HG03378 (cell line): ENCODE measurements at regions not wholly inside any gene's neighbourhood (a gene's known extent, or its start where the extent isn't known, plus 50 kb on each side); places are given as distances from the start of the nearest gene placed in this dataset.
"Not testable (repeated sequence)": the region's sequence is repeated elsewhere in the genome, so short reads cannot be mapped to it uniquely, and the experiment has no call there.

Experiments
- ATAC-seq: cut with Tn5 transposase; IDR thresholded peaks from one replicate; pipeline ENCODE4 v1.9.1; 2021; ENCODE audit warnings: mild to moderate bottlenecking, moderate library complexity; ENCODE audit not compliant: unreplicated experiment

DNA sequence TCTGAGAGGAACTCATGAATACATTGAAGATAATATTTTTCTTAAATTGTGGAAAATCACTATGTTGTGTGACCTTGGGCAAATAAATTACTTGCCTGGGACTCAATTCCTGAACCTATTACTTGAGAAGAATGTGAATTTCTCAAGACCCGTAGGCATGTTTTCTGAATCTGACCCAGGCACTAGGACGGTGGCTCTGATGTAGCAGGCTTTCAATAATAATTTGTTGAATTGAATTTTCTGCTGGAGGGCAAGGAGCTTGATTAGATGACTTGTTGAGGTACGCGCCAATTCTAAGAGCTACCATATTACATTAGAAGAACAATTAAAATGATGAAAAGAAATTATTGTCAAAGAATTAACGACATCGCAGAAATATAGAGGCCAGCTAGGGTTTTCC is 150.2 kb upstream of the LRRC3B start:
- ATAC-seq, result no peak

DNA sequence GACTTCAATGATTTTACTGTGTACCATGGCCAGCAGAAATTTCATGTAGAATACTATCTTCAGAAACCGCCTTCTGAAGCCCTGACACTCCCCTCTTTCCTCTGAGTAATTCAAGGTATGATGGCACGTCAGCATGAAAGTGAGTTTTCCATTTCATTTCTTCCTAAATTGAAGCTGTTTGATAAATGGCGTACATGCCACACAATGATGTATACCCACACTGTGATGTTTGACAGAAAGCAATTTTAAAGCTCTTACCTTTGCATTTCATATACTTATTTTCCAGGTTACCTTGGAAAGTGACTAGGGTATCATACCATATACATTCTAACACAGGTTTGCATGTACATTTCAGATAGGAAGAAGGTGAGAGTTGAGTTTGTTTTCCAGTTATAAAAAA is 147.9 kb upstream of the LRRC3B start:
- no peak for ATAC-seq

DNA sequence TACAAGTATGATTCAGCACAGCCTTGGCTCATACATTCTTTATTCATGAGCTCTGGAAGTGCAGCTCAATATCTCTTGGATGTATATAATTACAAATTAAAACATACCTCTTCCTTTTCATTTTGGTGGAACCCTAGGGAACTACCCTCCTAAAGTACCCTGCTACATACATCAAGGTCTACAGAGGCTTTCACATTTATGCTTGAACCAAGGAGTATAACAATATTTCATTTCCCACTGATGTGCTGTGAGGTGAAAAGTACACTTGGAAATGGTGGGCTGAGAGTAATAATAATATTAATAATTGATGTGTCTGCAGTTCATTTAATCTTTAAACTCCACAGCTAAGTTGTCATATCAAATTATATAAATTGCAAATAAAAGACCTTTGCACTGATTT is 142.2 kb upstream of the LRRC3B start:
- no peak for ATAC-seq

DNA sequence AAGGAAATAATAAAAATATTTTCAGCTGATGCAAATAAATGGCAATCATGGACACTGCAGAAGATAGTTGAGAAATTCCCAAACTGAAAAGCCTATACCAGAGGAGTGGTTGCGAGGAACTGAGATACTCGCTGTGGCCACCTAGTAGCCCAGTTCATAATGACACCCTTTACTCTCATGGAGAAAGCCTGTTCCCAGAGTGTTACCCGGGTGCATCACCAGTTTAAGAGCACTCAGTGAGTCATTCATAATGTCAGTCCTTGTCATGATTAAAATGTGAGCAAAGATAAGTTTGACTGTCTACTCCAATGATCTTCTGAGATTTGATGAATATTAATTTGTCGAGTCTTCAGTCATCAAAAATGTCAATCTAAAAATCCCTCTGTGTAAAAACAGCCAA is 138.4 kb upstream of the LRRC3B start:
- no peak for ATAC-seq

DNA sequence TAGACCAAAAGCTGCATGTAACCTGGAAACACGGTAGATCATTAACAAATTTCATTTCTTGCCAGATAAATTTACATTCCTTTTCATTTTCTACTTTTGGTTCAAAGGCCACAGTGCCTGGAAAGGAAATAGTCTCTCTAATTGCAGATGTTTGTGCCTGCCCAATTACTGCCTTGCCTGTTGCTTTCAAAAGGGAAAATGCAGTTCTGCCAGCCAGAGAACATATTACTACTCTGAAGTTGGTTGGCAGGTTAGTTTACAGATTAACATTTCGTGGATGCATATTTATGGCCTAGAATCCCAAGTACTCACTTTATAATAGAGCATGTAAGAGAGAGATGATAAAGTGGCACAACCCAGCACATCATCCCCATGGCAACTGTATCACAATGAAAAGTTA is 124.3 kb upstream of the LRRC3B start:
- no peak for ATAC-seq

DNA sequence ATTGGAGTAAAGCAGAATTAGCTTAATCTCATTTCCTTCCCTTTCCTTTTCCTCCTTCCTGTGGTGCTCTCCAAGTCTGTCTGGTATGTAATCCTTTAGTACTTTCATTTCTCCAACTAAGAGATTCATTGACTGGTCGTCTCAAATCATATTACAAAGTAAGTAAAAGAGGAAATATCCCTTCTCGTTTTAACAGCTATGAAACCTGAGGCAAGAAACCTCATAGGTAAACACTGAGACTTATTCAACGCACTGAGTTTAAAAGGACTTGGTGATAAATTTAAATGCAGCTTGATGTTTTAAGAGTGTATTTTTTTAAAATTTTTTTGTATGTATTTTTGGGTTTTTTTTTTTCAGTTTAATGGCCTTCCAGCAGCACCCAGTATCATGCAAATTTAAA is 117.2 kb upstream of the LRRC3B start:
- ATAC-seq, result no peak

DNA sequence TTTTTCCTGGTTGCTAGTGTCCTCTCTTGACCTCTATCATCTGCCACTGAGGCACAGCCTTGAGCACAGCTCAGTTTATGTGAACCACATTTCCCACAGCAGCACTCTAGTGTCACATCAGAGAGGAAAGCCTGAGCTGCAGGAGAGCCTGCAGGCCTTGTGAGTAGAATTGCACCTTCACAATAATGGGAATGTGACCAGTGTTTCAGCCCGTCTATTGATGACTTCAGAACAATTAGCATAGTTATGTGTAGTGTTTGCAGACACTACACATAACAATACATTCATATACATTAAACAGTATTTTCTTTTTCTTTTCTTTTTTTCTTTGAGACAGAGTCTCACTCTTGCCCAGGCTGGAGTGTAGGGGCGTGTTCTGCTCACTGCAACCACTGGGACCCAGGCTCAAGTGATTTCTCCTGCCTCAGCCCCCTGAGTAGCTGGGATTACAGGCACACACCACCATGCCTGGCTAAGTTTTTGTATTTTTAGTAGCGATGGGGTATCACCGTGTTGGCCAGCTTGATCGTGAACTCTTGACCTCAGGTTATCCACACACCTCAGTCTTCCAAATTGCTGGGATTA is 108.0 kb upstream of the LRRC3B start:
- ATAC-seq, result not testable (repeated sequence)

DNA sequence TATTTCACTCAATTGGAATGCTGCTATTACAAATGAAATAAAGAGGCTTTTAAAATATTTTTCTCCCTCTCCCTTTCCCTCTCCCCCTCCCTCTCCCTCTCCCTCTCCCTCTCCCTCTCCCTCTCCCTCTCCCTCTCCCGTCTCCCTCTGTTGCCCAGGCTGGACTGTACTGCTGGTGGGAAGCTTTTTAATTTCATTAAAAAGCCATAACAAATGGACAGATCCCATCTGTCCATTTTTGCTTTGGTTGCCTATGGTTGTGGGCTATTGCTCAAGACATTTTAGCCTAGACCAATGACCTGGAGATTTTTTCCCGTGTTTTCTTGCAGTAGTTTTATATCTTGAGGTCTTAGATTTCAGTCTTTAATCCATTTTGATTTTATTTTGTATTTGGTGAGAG is 107.2 kb upstream of the LRRC3B start:
- no peak for ATAC-seq

DNA sequence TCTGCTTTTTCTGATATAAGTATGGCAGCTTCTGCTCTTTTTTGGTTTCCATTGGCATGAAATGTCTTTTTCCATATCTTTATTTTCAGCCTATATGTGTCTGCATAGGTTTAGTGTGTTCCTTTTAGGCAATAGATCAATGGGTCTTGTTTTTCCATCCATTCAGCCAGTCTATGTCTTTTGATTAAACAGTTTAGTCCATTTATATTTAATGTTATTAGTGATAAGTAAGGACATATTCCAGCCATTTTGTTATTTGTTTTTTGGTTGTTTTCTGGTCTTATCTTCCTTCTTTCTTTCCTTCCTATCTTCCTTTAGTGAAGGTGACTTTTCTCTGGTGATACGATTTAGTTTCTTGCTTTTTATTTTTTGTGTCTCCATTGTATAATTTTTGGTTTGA is 101.3 kb upstream of the LRRC3B start:
- ATAC-seq, result no peak

DNA sequence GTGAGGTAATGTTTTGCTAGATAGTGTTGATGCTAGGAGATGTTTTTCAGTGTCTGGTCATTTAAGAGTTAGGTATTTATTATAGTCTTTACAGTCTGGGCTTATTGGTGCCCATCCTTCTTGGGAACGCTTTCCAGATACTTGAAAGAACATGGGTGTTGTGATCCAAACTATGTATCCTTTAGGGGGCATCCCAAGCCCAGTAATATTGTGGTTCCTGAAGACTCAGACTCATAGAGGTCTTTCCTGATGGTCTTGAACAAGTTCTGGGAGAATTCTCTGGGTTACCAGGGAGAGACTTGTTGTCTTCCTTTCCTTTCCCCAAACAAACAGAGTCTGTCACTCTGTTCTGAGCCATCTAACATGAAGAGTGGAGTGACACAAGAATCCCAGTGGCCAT is 99.7 kb upstream of the LRRC3B start:
- no peak for ATAC-seq

DNA sequence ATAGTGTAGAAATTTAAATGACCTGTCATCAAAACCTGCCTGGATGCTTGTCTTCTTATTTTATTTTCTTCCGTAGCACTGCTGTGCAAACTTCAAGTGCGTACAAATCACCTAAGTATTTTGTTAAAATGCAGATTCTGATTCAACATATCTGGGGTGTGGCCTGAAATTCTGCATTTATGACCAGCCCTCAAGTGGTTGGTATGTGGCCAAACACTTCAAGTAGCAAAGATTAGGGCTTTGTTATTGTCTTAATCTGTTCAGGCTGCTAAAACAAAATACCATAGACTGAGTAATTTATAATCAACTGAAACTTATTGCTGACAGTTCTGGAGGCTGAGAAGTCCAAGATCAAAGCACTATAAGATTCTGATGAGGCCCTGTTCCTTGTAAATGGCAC is 97.6 kb upstream of the LRRC3B start:
- no peak for ATAC-seq

DNA sequence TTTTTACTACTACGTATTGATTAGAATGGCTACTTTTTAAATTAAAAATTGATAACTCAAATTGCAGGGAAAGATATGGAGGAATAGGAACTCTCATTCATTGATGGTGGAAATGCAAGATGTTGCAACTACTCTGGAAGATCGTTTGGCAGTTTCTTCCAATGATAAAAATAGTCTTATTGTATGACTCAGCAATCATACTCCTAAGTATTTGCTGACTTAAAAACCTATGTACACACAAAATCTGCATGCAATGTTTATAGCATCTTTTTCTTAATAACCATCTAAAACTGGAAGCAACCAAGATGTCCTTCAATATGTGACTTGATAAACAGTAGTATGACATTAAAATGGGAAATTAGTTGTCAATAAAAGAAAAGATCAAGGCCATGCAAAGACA is 87.4 kb upstream of the LRRC3B start:
- no peak for ATAC-seq

DNA sequence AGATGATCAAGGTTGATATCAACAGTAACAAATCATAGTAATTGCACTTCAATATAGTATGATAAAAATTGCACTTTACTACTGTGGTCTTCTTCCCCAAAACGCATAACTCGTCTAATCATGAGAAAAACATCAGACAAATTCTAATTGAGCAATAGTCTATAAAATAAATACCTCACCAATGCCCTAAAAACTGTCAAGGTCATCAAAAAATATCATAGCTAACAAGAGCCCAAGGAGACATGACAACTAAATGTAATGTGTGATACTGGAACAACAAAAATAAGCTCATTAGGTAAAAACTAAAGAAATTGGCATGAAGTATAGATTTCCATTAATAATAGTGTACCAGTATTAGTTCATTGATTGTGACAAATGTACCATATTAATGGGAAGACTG is 85.6 kb upstream of the LRRC3B start:
- no peak for ATAC-seq

DNA sequence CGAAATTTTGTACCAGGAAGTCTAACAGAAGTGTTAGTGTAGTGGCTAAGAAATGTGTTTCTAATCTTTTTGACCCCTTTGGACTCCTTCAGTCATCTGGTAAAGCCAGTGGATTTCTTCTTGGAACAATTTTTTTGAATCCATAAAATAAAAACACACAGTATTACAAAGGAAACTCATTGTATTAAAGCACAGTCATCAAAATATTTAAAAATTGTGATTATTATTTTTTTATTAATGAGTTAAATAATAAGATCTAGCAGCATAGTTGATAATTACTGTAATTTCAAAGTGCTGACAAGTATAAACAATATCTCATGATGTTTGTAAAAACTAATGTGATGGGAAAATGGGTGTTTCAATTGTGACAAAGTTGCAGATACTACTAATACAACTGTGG is 72.2 kb upstream of the LRRC3B start:
- no peak for ATAC-seq

DNA sequence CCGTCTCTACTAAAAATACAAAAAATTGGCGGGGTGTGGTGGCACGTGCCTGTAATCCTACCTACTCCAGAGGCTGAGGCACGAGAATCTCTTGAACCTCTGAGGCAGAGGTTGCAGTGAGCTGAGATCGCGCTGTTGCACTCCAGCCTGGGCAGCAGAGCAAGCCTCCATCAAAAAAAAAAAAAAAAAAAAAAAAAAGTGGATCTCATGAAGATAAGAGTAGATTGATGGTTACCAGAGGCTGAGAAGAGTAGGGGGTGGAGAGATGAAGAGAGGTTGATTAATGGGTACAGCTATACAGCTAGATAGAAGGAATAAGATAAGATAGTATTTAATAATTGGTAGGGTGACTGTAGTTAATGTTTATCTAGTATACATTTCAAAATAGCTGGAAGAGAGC is 65.9 kb upstream of the LRRC3B start:
- no peak for ATAC-seq

DNA sequence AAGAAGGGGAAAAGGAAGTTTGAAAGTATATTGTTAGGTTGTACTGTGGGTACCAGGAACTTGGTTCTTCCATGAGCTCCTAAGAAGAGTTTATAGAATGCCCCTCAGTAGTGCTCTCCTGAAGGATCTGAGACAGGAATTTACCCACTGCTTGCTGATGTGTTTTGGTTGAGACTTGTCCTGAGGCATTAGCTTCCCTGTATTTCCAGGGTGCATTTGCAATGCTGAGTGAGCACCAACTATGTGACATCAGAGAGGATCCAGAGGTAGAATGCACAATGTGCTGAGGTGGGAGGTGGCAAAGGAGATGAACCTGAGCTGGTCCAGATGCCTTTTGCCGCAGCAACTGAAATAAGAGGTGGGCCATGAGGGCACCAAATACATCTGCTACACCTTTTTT is 64.3 kb upstream of the LRRC3B start:
- no peak for ATAC-seq

DNA sequence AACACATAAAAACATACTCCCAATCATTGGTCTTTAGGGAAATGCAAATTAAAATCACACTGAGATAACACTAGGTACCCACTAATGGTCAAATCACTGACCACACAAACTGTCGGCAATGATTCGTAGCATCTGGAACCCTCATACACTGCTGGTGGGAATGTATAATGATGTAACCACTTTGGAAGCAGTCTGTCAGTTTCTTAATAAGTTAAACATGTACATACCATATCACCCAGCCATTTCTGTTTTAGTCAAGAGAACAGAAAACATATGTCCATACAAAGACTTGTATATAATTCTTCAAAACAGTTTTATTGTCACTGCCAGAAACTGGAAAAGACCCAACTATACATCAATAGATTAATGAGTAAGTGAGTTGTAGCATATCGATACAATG is 63.3 kb upstream of the LRRC3B start:
- ATAC-seq, result no peak

DNA sequence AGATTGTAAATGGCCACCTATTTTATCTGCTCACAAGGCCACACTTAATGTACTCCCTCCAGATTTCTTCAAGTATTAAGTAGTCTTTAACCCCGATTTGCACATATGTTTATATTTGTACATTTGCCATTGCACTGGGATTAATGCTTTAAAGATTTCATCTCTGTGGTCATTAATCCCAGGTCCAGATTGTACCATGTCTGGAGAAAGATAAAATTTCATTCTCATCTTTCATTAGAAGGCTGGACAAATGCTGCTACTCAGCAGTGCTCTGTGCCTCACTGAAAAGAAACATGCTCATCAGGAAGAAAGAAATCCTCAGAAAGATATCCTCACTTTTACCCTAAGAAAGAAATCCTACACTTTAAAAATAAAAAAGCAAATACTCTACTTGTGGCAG is 62.5 kb upstream of the LRRC3B start:
- no peak for ATAC-seq

DNA sequence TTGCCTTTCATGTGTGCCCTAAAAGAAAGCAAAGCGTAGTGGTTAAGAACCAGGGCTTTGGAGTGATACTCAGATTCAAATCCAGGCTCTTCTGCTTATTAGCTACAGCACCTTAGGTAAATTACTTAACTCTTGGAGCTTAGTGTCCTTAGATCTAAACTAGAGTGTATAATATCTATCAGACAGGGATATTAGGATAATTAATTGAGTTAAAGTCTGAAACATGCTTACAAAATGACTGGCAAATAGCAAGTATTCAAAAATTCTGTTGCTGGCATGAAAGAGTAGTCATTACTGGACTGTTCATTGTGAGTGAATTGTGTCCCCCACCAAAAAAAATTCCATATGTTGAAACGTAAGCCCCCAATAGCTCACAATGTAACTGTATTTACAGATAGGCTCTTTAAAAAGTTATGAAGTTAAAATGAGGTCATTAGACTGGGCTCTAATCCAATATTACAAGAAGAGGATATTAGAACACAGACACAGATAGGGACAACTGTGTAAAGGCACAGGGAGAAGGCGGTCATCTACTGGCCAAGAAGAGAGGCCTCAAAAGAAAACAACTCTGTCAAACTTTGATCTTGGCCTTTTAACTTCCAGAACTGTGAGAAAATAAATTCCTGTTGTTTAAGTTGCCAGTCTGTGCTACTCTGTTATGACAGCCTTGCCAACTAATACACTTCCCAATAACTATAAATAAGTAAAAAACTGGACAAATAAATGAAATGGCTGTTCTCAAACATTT is 60.4 kb upstream of the LRRC3B start:
- ATAC-seq, result no peak
